ENCODE measurements at regions not wholly inside any gene's neighbourhood (a gene's known extent, or its start where the extent isn't known, plus 50 kb on each side); places are given as distances from the start of the nearest gene placed in this dataset.

GRCh38 chr16:73915140-73915539 lies 381.5 kb upstream of the PSMD7 start:
- TF ChIP-seq CTCF (IDR thresholded peaks at IDR 0.05) = no peak
- no peak for TF ChIP-seq POLR2A (IDR thresholded peaks at IDR 0.05)

Data from right lobe of liver (tissue), 4 donors.